PC-9 (cell line): ENCODE measurements at regions not wholly inside any gene's neighbourhood (a gene's known extent, or its start where the extent isn't known, plus 50 kb on each side); places are given as distances from the start of the nearest gene placed in this dataset.

Source experiments
- BruUV-seq: library from RNA; stranded (reverse); fragments of 400-500 nt; replicated peaks from 2 replicates; lab custom pipeline; 2021; lab: Mats Ljungman, UMichigan
- CTCF ChIA-PET: fragments of 300-600 bp; sonication (Branson Sonifier 250); formaldehyde crosslinking; loops from one replicate; lab custom pipeline; 2022; ENCODE audit warnings: antibody characterized with exemption; lab: Charles Lee
- POLR2A ChIA-PET: fragments of 300-600 bp; sonication (Branson Sonifier 250); formaldehyde crosslinking; loops from one replicate; lab custom pipeline; 2022; ENCODE audit warnings: antibody characterized with exemption; ENCODE audit not compliant: unreplicated experiment; lab: Charles Lee
- DNase-seq, 2 experiments: peaks; one replicate each; pipeline versions ENCODE4 v3.0.0 to v3.0.0-alpha.2; 2015 to 2022; ENCODE audit warnings: mixed read lengths in 1 of 2
- H2AFZ ChIP-seq: fragments of 200-600 bp; sonication (generic); 2 replicates; pipeline ENCODE4 v1.8.1; 2017; ENCODE audit warnings: antibody characterized with exemption
- H3F3A ChIP-seq: fragments of 200-600 bp; sonication (generic); 2 replicates; pipeline ENCODE4 v1.8.1; 2017; ENCODE audit warnings: antibody characterized with exemption, mild to moderate bottlenecking, low read depth; ENCODE audit not compliant: insufficient read depth
- H3K27ac ChIP-seq: fragments of 200-600 bp; sonication (generic); 2 replicates; pipeline ENCODE4 v1.6.1; 2016; ENCODE audit warnings: mixed run types
- H3K27me3 ChIP-seq: fragments of 200-600 bp; sonication (generic); 2 replicates; pipeline ENCODE4 v1.6.1; 2016; ENCODE audit warnings: low read depth, mixed run types; ENCODE audit not compliant: insufficient read depth
- H3K36me3 ChIP-seq: fragments of 200-600 bp; sonication (generic); 2 replicates; pipeline ENCODE4 v1.6.1; 2016; ENCODE audit warnings: low read depth, mixed run types
- H3K4me1 ChIP-seq: fragments of 200-600 bp; sonication (generic); replicated peaks from 2 replicates; pipeline ENCODE4 v1.6.1; 2016; ENCODE audit warnings: mixed run types; ENCODE audit not compliant: insufficient read depth
- H3K4me2 ChIP-seq: fragments of 200-600 bp; sonication (generic); 2 replicates; pipeline ENCODE4 v1.6.1; 2017; ENCODE audit warnings: mixed run types
- H3K4me3 ChIP-seq: fragments of 200-600 bp; sonication (generic); 2 replicates; pipeline ENCODE4 v1.6.1; 2016; ENCODE audit warnings: mixed run types
- H3K79me2 ChIP-seq: fragments of 200-600 bp; sonication (generic); 2 replicates; pipeline ENCODE4 v1.6.1; 2017; ENCODE audit warnings: low read depth, mixed run types
- H3K9me2 ChIP-seq: fragments of 200-600 bp; sonication (generic); 2 replicates; pipeline ENCODE4 v1.8.1; 2017; ENCODE audit warnings: mild to moderate bottlenecking; ENCODE audit not compliant: insufficient read depth
- H3K9me3 ChIP-seq: fragments of 200-600 bp; sonication (generic); 2 replicates; pipeline ENCODE4 v1.8.1; 2016; ENCODE audit warnings: low read depth; ENCODE audit not compliant: insufficient read depth
- H4K20me1 ChIP-seq: fragments of 200-600 bp; sonication (generic); 2 replicates; pipeline ENCODE4 v1.8.1; 2017; ENCODE audit not compliant: insufficient read depth
- EZH2 ChIP-seq: fragments of 200-600 bp; sonication (generic); IDR thresholded peaks from 2 replicates; pipeline ENCODE4 v1.8.0; 2017; ENCODE audit warnings: antibody characterized with exemption, low read depth
- intact Hi-C: fragments of 100-400 bp; cut with micrococcal nuclease; formaldehyde crosslinking; loops from one replicate; pipeline ENCODE4 v1.10.0; 2022; ENCODE audit not compliant: unreplicated experiment
- TF ChIP-seq, protein P1 (sequence below): fragments of 200-600 bp; sonication (generic); conservative IDR thresholded peaks from 2 replicates; pipeline ENCODE4 v1.6.1; 2017; ENCODE audit warnings: mixed run types, antibody characterized with exemption, mild to moderate bottlenecking, moderate library complexity

GRCh38 chr2:120548627-120549608 lies 186.8 kb upstream of the GLI2 start:
- ChIA-PET CTCF (interaction anchor here (0.7 to 1.0 kb wide), 2 partner anchors 143 to 151 kb away, joined by 3 read pairs; no protein-coding TSS in a partner anchor), POLR2A (interaction anchor here (0.5 to 0.6 kb wide), 2 partner anchors 90 to 442 kb away, joined by 3 to 6 read pairs; no protein-coding TSS in a partner anchor)
- no peaks in the 10 kb centered on the region for H3K36me3 ChIP-seq
- H3K9me2 ChIP-seq = no peaks in the 10 kb centered on the region
- no TSS peak for BruUV-seq
- H2AFZ ChIP-seq = no peak overlapping the region
- peaks cover 25% of the 10 kb centered on the region; the same call in 1 of the 2 replicates for H3F3A ChIP-seq
- no peaks in the 10 kb centered on the region for H3K9me3 ChIP-seq
- intact Hi-C loops = no loop called here
- DNase-seq = peak; percentile 44 to 83
- H4K20me1 ChIP-seq = no peaks in the 10 kb centered on the region
- H3K4me1 ChIP-seq = peaks cover 40% of the 10 kb centered on the region
- H3K79me2 ChIP-seq = no peaks in the 10 kb centered on the region
- peak overlapping the region; percentile 0; the same call in 1 of the 2 replicates for H3K4me2 ChIP-seq
- no peak overlapping the region for H3K27ac ChIP-seq
- TF ChIP-seq, protein P1, sequence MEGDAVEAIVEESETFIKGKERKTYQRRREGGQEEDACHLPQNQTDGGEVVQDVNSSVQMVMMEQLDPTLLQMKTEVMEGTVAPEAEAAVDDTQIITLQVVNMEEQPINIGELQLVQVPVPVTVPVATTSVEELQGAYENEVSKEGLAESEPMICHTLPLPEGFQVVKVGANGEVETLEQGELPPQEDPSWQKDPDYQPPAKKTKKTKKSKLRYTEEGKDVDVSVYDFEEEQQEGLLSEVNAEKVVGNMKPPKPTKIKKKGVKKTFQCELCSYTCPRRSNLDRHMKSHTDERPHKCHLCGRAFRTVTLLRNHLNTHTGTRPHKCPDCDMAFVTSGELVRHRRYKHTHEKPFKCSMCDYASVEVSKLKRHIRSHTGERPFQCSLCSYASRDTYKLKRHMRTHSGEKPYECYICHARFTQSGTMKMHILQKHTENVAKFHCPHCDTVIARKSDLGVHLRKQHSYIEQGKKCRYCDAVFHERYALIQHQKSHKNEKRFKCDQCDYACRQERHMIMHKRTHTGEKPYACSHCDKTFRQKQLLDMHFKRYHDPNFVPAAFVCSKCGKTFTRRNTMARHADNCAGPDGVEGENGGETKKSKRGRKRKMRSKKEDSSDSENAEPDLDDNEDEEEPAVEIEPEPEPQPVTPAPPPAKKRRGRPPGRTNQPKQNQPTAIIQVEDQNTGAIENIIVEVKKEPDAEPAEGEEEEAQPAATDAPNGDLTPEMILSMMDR = no peak
- TF ChIP-seq EZH2 = no peak
- no peaks in the 10 kb centered on the region for H3K27me3 ChIP-seq
- H3K4me3 ChIP-seq = no peak overlapping the region

GRCh38 chr2:120549841-120550240 lies 185.8 kb upstream of the GLI2 start:
- Histone ChIP-seq H3K9me3 (no peaks in the 10 kb centered on the region), H4K20me1 (no peaks in the 10 kb centered on the region), H3K36me3 (no peaks in the 10 kb centered on the region), H3K4me3 (no peak overlapping the region), H3K4me1 (peaks cover 40% of the 10 kb centered on the region), H3F3A (peaks cover 25% of the 10 kb centered on the region; the same call in 1 of the 2 replicates), H3K27ac (no peak overlapping the region), H3K4me2 (no peak overlapping the region), H3K9me2 (no peaks in the 10 kb centered on the region), H3K27me3 (no peaks in the 10 kb centered on the region), H3K79me2 (no peaks in the 10 kb centered on the region), H2AFZ (no peak overlapping the region)
- TF ChIP-seq EZH2 = no peak
- TF ChIP-seq, protein P1 = no peak
- CTCF ChIA-PET = no interaction called here
- no peak for DNase-seq
- POLR2A ChIA-PET = no interaction called here
- no TSS peak for BruUV-seq
- intact Hi-C loops = loop anchor here (5.0 kb wide), 1 partner anchor 313 kb away; no protein-coding TSS in a partner anchor

- CTCF ChIA-PET = no interaction called here
- intact Hi-C loops = loop anchor here (5.0 kb wide), 1 partner anchor 313 kb away; no protein-coding TSS in a partner anchor
These were observed 185.4 kb upstream of the GLI2 start for GRCh38 chr2:120550282-120550681.

More at GRCh38 chr2:120550282-120550681, 185.4 kb upstream of the GLI2 start:
- H3K36me3 ChIP-seq = no peaks in the 10 kb centered on the region
- no peak overlapping the region for H3K4me2 ChIP-seq
- H4K20me1 ChIP-seq = no peaks in the 10 kb centered on the region
- peaks cover 25% of the 10 kb centered on the region; the same call in 1 of the 2 replicates for H3F3A ChIP-seq
- BruUV-seq = no TSS peak
- POLR2A ChIA-PET = interaction anchor here (0.6 kb wide), 1 partner anchor 87 kb away, joined by 3 read pairs; no protein-coding TSS in a partner anchor
- peaks cover 40% of the 10 kb centered on the region for H3K4me1 ChIP-seq
- no peaks in the 10 kb centered on the region for H3K79me2 ChIP-seq
- H3K27me3 ChIP-seq = no peaks in the 10 kb centered on the region
- no peak overlapping the region for H3K27ac ChIP-seq
- no peak for TF ChIP-seq EZH2
- TF ChIP-seq, protein P1 = no peak
- no peak for DNase-seq
- H3K4me3 ChIP-seq = no peak overlapping the region
- H3K9me2 ChIP-seq = no peaks in the 10 kb centered on the region
- no peaks in the 10 kb centered on the region for H3K9me3 ChIP-seq
- H2AFZ ChIP-seq = no peak overlapping the region
